ENCODE measurements at regions not wholly inside any gene's neighbourhood (a gene's known extent, or its start where the extent isn't known, plus 50 kb on each side); places are given as distances from the start of the nearest gene placed in this dataset.
"Not testable (repeated sequence)": the region's sequence is repeated elsewhere in the genome, so short reads cannot be mapped to it uniquely, and the experiment has no call there.

- DNase-seq, result no peak
Observed at GRCh38 chr11:71095294-71095850, 157.0 kb downstream of the SHANK2 start.

GRCh38 chr11:71094296-71095077 lies 157.9 kb downstream of the SHANK2 start:
- no peak for DNase-seq

GRCh38 chr11:71093783-71094182 lies 158.6 kb downstream of the SHANK2 start:
- no peak for DNase-seq

GRCh38 chr11:71091506-71092265 lies 160.7 kb downstream of the SHANK2 start:
- DNase-seq, result no peak

- DNase-seq, result no peak
Observed at GRCh38 chr11:71089571-71089970, 162.8 kb downstream of the SHANK2 start.

- not testable (repeated sequence) for DNase-seq
Observed at GRCh38 chr11:71088314-71089215, 163.8 kb downstream of the SHANK2 start.

- DNase-seq, result no peak
Observed at GRCh38 chr11:71086687-71087258, 165.6 kb downstream of the SHANK2 start.

GRCh38 chr11:71084306-71085012 lies 167.9 kb downstream of the SHANK2 start:
- DNase-seq, result no peak

GRCh38 chr11:71083105-71083504 lies 169.3 kb downstream of the SHANK2 start:
- no peak for DNase-seq

- DNase-seq, result no peak
Observed at GRCh38 chr11:71082454-71082853, 169.9 kb downstream of the SHANK2 start.

- no peak for DNase-seq
Observed at GRCh38 chr11:71081704-71082230, 170.6 kb downstream of the SHANK2 start.

GRCh38 chr11:71080239-71081097 lies 171.9 kb downstream of the SHANK2 start:
- DNase-seq, result peak; percentile 12

GRCh38 chr11:71079795-71080194 lies 172.6 kb downstream of the SHANK2 start:
- no peak for DNase-seq

GRCh38 chr11:71078482-71078881 lies 173.9 kb downstream of the SHANK2 start:
- DNase-seq, result no peak

- DNase-seq, result no peak
Observed at GRCh38 chr11:71076525-71077304, 175.7 kb downstream of the SHANK2 start.

GRCh38 chr11:71075871-71076420 lies 176.4 kb downstream of the SHANK2 start:
- DNase-seq, result no peak

- no peak for DNase-seq
Observed at GRCh38 chr11:71075116-71075720, 177.2 kb downstream of the SHANK2 start.

GRCh38 chr11:71071736-71072509 lies 180.5 kb downstream of the SHANK2 start:
- no peak for DNase-seq

Measured in CD4-positive, alpha-beta T cell treated with Interleukin-10 for 1 hour (primary cell).